RWPE2 (cell line): ENCODE measurements at regions not wholly inside any gene's neighbourhood (a gene's known extent, or its start where the extent isn't known, plus 50 kb on each side); places are given as distances from the start of the nearest gene placed in this dataset.

Source experiments
- ATAC-seq: fragments of 200-7000 bp; cut with Tn5 transposase; 3 replicates; pipeline ENCODE4 v1.9.1; 2021; ENCODE audit warnings: low read depth
- DNase-seq: peaks from one replicate; pipeline ENCODE4 v3.0.0-alpha.2; 2020; ENCODE audit warnings: low spot score
- H3K27ac ChIP-seq: fragments of 450-650 bp; 2 replicates; pipeline ENCODE4 v1.5.1; 2017; ENCODE audit warnings: mild to moderate bottlenecking; ENCODE audit not compliant: poor library complexity, severe bottlenecking
- H3K27me3 ChIP-seq: fragments of 250-450 bp; sonication (Bioruptor Pico); 2 replicates; pipeline ENCODE4 v1.5.1; 2021; ENCODE audit warnings: mild to moderate bottlenecking, moderate library complexity; ENCODE audit not compliant: insufficient read depth, poor library complexity, severe bottlenecking
- H3K36me3 ChIP-seq: fragments of 250-450 bp; sonication (Bioruptor Pico); 2 replicates; pipeline ENCODE4 v1.5.1; 2020; ENCODE audit warnings: low read depth, mild to moderate bottlenecking, moderate library complexity
- H3K4me1 ChIP-seq: fragments of 250-450 bp; sonication (Bioruptor Pico); 2 replicates; pipeline ENCODE4 v1.5.1; 2021; ENCODE audit warnings: mild to moderate bottlenecking, moderate library complexity; ENCODE audit not compliant: insufficient read depth, poor library complexity, severe bottlenecking
- H3K4me3 ChIP-seq: fragments of 250-450 bp; sonication (Bioruptor Pico); 2 replicates; pipeline ENCODE4 v1.5.1; 2021; ENCODE audit warnings: mild to moderate bottlenecking, moderate library complexity; ENCODE audit not compliant: severe bottlenecking
- H3K9me3 ChIP-seq: fragments of 250-450 bp; sonication (Bioruptor Pico); 2 replicates; pipeline ENCODE4 v1.5.1; 2021; ENCODE audit warnings: mild to moderate bottlenecking, moderate library complexity; ENCODE audit not compliant: severe bottlenecking
- CTCF ChIP-seq: fragments of 450-650 bp; IDR thresholded peaks from one replicate; pipeline ENCODE4 v1.5.1; 2017; ENCODE audit warnings: mild to moderate bottlenecking, moderate library complexity; ENCODE audit not compliant: poor library complexity, severe bottlenecking

- H3K27me3 ChIP-seq: no peaks in the 10 kb centered on the region
- H3K27ac ChIP-seq: no peak overlapping the region
- no peaks in the 10 kb centered on the region for H3K9me3 ChIP-seq
- DNase-seq: no peak
- no peak for ATAC-seq
- peaks cover 42% of the 10 kb centered on the region for H3K4me1 ChIP-seq
- H3K4me3 ChIP-seq: no peak overlapping the region
- no peaks in the 10 kb centered on the region for H3K36me3 ChIP-seq
- TF ChIP-seq CTCF: no peak
These were observed 161.2 kb downstream of the TMX1 start for GRCh38 chr14:51401272-51401671.

- Histone ChIP-seq H3K9me3 (no peaks in the 10 kb centered on the region), H3K27me3 (no peaks in the 10 kb centered on the region), H3K36me3 (no peaks in the 10 kb centered on the region), H3K4me1 (peaks cover 37% of the 10 kb centered on the region), H3K27ac (no peak overlapping the region), H3K4me3 (no peak overlapping the region)
- DNase-seq (no peak), ATAC-seq (no peak)
- no peak for TF ChIP-seq CTCF
These were observed 161.7 kb downstream of the TMX1 start for GRCh38 chr14:51401756-51402155.

- no peak for DNase-seq
- no peak overlapping the region for H3K4me3 ChIP-seq
- no peaks in the 10 kb centered on the region for H3K27me3 ChIP-seq
- no peak for ATAC-seq
- TF ChIP-seq CTCF: no peak
- no peaks in the 10 kb centered on the region for H3K4me1 ChIP-seq
- no peaks in the 10 kb centered on the region for H3K9me3 ChIP-seq
- H3K27ac ChIP-seq: no peak overlapping the region
- H3K36me3 ChIP-seq: no peaks in the 10 kb centered on the region
These were observed 170.8 kb downstream of the TMX1 start for GRCh38 chr14:51410897-51411296.

- Histone ChIP-seq H3K36me3 (no peaks in the 10 kb centered on the region), H3K9me3 (no peaks in the 10 kb centered on the region), H3K4me3 (no peak overlapping the region), H3K27ac (no peak overlapping the region), H3K27me3 (no peaks in the 10 kb centered on the region), H3K4me1 (no peaks in the 10 kb centered on the region)
- no peak for TF ChIP-seq CTCF
- DNase-seq (no peak), ATAC-seq (no peak)
These were observed 179.6 kb downstream of the TMX1 start for GRCh38 chr14:51419685-51420084.

GRCh38 chr14:51422704-51423103 lies 182.7 kb downstream of the TMX1 start:
- TF ChIP-seq CTCF: no peak
- H3K27me3 ChIP-seq: no peaks in the 10 kb centered on the region
- H3K9me3 ChIP-seq: no peaks in the 10 kb centered on the region
- no peaks in the 10 kb centered on the region for H3K4me1 ChIP-seq
- no peak for DNase-seq
- no peak overlapping the region for H3K27ac ChIP-seq
- H3K36me3 ChIP-seq: no peaks in the 10 kb centered on the region
- H3K4me3 ChIP-seq: no peak overlapping the region
- no peak for ATAC-seq
